OCI-LY7 (cell line): ENCODE measurements at regions not wholly inside any gene's neighbourhood (a gene's known extent, or its start where the extent isn't known, plus 50 kb on each side); places are given as distances from the start of the nearest gene placed in this dataset.

Source experiments
- CTCF ChIP-seq: fragments of 200-600 bp; sonication (generic); conservative IDR thresholded peaks from 2 replicates; pipeline ENCODE4 v1.5.1; 2014; ENCODE audit warnings: mild to moderate bottlenecking, antibody characterized with exemption, low read length, moderate library complexity, mixed read lengths
- EZH2phosphoT487 ChIP-seq: fragments of 200-600 bp; sonication (generic); IDR thresholded peaks from 2 replicates; pipeline ENCODE4 v1.6.1; 2018; ENCODE audit warnings: low read depth, borderline replicate concordance, mild to moderate bottlenecking, mixed run types, antibody characterized with exemption, low read length, moderate library complexity, mixed read lengths

- TF ChIP-seq CTCF (no peak), EZH2phosphoT487 (no peak)
Observed at GRCh38 chr6:140729521-140729920, 1355.1 kb upstream of the CITED2 start.
